AG04450 (cell line): ENCODE measurements at regions not wholly inside any gene's neighbourhood (a gene's known extent, or its start where the extent isn't known, plus 50 kb on each side); places are given as distances from the start of the nearest gene placed in this dataset.

ENCODE experiments used
- CTCF ChIA-PET: fragments of 300-600, 350-600 bp; formaldehyde crosslinking; extraction: SDS; loops from one replicate; lab custom pipeline; 2022; ENCODE audit warnings: antibody characterized with exemption, inconsistent platforms; lab: Charles Lee
- POLR2A ChIA-PET: fragments of 350-600 bp; formaldehyde crosslinking; extraction: SDS; loops from one replicate; lab custom pipeline; 2021; ENCODE audit warnings: antibody characterized with exemption, inconsistent platforms; lab: Yijun Ruan, JAX
- DNase-seq: peaks from one replicate; pipeline ENCODE4 v3.0.0-alpha.2; 2011; ENCODE audit warnings: low read depth, low spot score
- H3K27ac ChIP-seq: one replicate; pipeline ENCODE4 v1.5.1; 2012; ENCODE audit warnings: low read depth, low read length, control low read depth
- H3K27me3 ChIP-seq: one replicate; pipeline ENCODE4 v1.6.0; 2012; ENCODE audit warnings: low read length; ENCODE audit not compliant: control insufficient read depth, insufficient read depth
- H3K4me3 ChIP-seq: 2 replicates; pipeline ENCODE4 v1.5.1; 2011; ENCODE audit warnings: mild to moderate bottlenecking, low read depth, low read length, control low read depth
- H3K9me3 ChIP-seq: 2 replicates; pipeline ENCODE4 v1.5.1; 2012; ENCODE audit warnings: low read length; ENCODE audit not compliant: control insufficient read depth, insufficient read depth
- TF ChIP-seq, protein P1 (sequence below): IDR thresholded peaks from 2 replicates; pipeline ENCODE4 v1.5.1; 2011; ENCODE audit warnings: low read depth, low read length, control low read depth, inconsistent platforms

GRCh38 chr11:26835611-26836010, 113.8 kb upstream of the SLC5A12 start:
- Histone ChIP-seq H3K27me3 (no peaks in the 10 kb centered on the region), H3K9me3 (no peaks in the 10 kb centered on the region), H3K4me3 (no peak overlapping the region), H3K27ac (no peak overlapping the region)
- ChIA-PET CTCF (interaction anchor here (1.6 kb wide), 1 partner anchor 324 kb away, joined by 3 read pairs; no protein-coding TSS in a partner anchor), POLR2A (no interaction called here)
- TF ChIP-seq, protein P1, sequence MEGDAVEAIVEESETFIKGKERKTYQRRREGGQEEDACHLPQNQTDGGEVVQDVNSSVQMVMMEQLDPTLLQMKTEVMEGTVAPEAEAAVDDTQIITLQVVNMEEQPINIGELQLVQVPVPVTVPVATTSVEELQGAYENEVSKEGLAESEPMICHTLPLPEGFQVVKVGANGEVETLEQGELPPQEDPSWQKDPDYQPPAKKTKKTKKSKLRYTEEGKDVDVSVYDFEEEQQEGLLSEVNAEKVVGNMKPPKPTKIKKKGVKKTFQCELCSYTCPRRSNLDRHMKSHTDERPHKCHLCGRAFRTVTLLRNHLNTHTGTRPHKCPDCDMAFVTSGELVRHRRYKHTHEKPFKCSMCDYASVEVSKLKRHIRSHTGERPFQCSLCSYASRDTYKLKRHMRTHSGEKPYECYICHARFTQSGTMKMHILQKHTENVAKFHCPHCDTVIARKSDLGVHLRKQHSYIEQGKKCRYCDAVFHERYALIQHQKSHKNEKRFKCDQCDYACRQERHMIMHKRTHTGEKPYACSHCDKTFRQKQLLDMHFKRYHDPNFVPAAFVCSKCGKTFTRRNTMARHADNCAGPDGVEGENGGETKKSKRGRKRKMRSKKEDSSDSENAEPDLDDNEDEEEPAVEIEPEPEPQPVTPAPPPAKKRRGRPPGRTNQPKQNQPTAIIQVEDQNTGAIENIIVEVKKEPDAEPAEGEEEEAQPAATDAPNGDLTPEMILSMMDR: no peak
- no peak for DNase-seq

- Histone ChIP-seq H3K9me3 (no peaks in the 10 kb centered on the region), H3K27me3 (no peaks in the 10 kb centered on the region), H3K4me3 (no peak overlapping the region), H3K27ac (no peak overlapping the region)
- TF ChIP-seq, protein P1: no peak
- POLR2A ChIA-PET: no interaction called here
- CTCF ChIA-PET: no interaction called here
- DNase-seq: no peak
Measured at GRCh38 chr11:26837154-26837553, 115.3 kb upstream of the SLC5A12 start.

DNA sequence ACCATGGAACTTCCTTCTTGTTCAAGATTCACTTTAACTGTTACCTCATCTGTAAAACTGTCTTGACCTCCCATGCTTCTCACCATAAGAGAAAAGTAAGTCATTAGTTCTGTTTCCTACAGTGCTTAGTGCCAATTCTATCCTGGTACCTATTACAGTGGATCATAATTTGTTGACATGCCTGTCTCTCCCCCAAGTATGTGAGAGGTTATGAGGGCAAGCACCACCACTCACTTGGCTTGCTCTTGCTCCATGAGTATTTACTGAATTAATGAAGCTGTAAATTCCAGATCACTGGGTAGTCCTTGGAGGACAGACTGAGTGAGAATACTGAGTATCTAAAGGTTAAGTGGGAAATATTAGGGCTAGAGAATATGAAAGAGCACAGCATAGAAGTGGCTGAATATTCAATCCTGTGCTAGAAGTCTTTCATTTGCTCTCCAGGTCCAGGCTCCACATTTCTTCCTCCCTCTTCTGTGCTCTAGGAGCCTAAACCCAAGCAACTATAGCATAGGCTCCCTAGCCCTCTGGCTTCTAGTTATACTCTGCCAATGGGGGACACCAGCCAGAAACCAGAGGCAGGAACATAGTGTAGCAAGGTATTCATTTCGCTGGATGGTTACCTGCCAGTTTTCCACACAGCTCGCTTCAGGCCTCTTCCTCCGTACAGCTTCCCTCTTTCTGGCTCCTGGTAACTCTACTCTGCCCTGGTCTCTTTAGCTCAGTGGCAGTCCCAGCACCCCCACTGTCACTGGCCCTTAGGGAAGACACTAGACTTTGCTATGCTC, 118.2 kb upstream of the SLC5A12 start:
- TF ChIP-seq, protein P1: no peak
- Histone ChIP-seq H3K9me3 (no peaks in the 10 kb centered on the region), H3K27me3 (no peaks in the 10 kb centered on the region), H3K27ac (no peak overlapping the region), H3K4me3 (no peak overlapping the region)
- ChIA-PET POLR2A (no interaction called here), CTCF (no interaction called here)
- no peak for DNase-seq

DNA sequence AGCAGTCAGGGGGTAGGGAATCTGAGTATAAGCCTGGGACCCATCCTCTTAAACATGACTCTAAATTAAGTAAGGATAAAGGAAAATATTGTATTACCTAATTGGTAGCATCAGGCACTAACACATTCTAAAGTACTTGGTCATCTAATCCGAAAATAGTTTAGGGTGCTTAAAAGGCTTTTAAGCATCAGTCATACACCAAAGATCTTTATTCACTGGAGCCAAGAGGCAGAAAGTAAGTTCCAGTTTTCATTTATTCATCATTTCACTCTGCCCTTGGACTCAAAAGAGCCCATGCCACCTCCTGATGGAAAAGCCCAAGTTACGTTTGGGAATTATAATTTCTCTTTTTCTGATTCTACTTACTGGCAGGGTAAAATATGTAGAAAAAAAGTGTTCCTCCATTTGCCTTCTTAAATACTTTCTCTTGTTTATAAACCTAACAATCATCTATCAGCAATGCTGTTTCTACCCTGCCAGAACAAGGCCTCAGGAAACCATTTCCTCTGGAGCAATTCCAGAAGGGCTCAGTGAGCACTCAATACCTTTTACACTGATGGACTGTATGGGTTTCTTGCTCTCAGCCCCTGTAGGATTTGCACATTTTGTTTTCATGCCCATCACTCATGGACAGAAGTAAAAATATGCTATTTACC, 120.1 kb upstream of the SLC5A12 start:
- no peaks in the 10 kb centered on the region for H3K27me3 ChIP-seq
- TF ChIP-seq, protein P1: no peak
- H3K4me3 ChIP-seq: no peak overlapping the region
- H3K9me3 ChIP-seq: no peaks in the 10 kb centered on the region
- ChIA-PET CTCF (no interaction called here), POLR2A (no interaction called here)
- no peak for DNase-seq
- peak overlapping the region; percentile 42 for H3K27ac ChIP-seq
